IMR-90 (cell line): ENCODE measurements at regions not wholly inside any gene's neighbourhood (a gene's known extent, or its start where the extent isn't known, plus 50 kb on each side); places are given as distances from the start of the nearest gene placed in this dataset.

ENCODE experiments used
- ATAC-seq: fragments of 200-7000 bp; cut with Tn5 transposase; 2 replicates; pipeline ENCODE4 v1.9.1; 2020; ENCODE audit warnings: low read depth, mild to moderate bottlenecking, moderate library complexity
- BruUV-seq: library from RNA; stranded (reverse); fragments of 400-500 nt; replicated peaks from 2 replicates; lab custom pipeline; 2021; lab: Mats Ljungman, UMichigan
- CTCF ChIA-PET: fragments of 300-600 bp; formaldehyde crosslinking; extraction: SDS; loops from one replicate; lab custom pipeline; 2021; ENCODE audit warnings: antibody characterized with exemption; lab: Yijun Ruan, JAX
- POLR2A ChIA-PET: fragments of 300-600 bp; sonication (Branson Sonifier 250); formaldehyde crosslinking; loops from one replicate; lab custom pipeline; 2022; ENCODE audit warnings: antibody characterized with exemption; ENCODE audit not compliant: unreplicated experiment; lab: Charles Lee
- DNase-seq: peaks from one replicate; pipeline ENCODE4 v3.0.0; 2013
- H2AFZ ChIP-seq: replicated peaks from 2 replicates; pipeline ENCODE3; 2013; ENCODE audit warnings: low read length, mild to moderate bottlenecking; ENCODE audit not compliant: poor library complexity
- H2AK5ac ChIP-seq: 2 replicates; pipeline ENCODE4 v1.6.1; 2013; ENCODE audit warnings: low read depth, low read length, inconsistent platforms
- H2AK9ac ChIP-seq: replicated peaks from 2 replicates; pipeline ENCODE3; 2013; ENCODE audit warnings: mild to moderate bottlenecking, low read depth, low read length, moderate library complexity; ENCODE audit not compliant: poor library complexity
- H2BK120ac ChIP-seq: 2 replicates; pipeline ENCODE4 v1.6.1; 2013; ENCODE audit warnings: low read depth, low read length, inconsistent platforms
- H2BK15ac ChIP-seq: 3 replicates; pipeline ENCODE4 v1.6.1; 2013; ENCODE audit warnings: low read depth, low read length, inconsistent platforms
- H2BK20ac ChIP-seq: 2 replicates; pipeline ENCODE4 v1.6.1; 2013; ENCODE audit warnings: low read depth, mild to moderate bottlenecking, inconsistent platforms, low read length, moderate library complexity
- H2BK5ac ChIP-seq: 2 replicates; pipeline ENCODE4 v1.6.1; 2013; ENCODE audit warnings: mild to moderate bottlenecking, low read depth, low read length, inconsistent platforms; ENCODE audit not compliant: poor library complexity, severe bottlenecking
- H3K14ac ChIP-seq: replicated peaks from 2 replicates; pipeline ENCODE4 v1.6.1; 2013; ENCODE audit warnings: low read depth, low read length, inconsistent platforms
- H3K18ac ChIP-seq: 2 replicates; pipeline ENCODE4 v1.6.1; 2013; ENCODE audit warnings: low read depth, low read length, control low read depth
- H3K23ac ChIP-seq: 2 replicates; pipeline ENCODE4 v1.6.1; 2013; ENCODE audit warnings: low read depth, low read length, inconsistent platforms
- H3K27ac ChIP-seq: 2 replicates; pipeline ENCODE4 v1.5.1; 2013; ENCODE audit warnings: mild to moderate bottlenecking, control low read depth, low read length; ENCODE audit not compliant: insufficient read depth
- H3K27me3 ChIP-seq: 2 replicates; pipeline ENCODE4 v1.6.1; 2013; ENCODE audit warnings: low read length; ENCODE audit not compliant: control insufficient read depth, insufficient read depth
- H3K36me3 ChIP-seq: 2 replicates; pipeline ENCODE4 v1.6.1; 2013; ENCODE audit warnings: low read length, mixed read lengths; ENCODE audit not compliant: control insufficient read depth, insufficient read depth
- H3K4ac ChIP-seq: 2 replicates; pipeline ENCODE4 v1.6.1; 2013; ENCODE audit warnings: low read depth, low read length, inconsistent platforms
- H3K4me1 ChIP-seq: 2 replicates; pipeline ENCODE4 v1.6.1; 2013; ENCODE audit warnings: low read length, mixed read lengths; ENCODE audit not compliant: control insufficient read depth, insufficient read depth
- H3K4me2 ChIP-seq: 2 replicates; pipeline ENCODE4 v1.6.1; 2013; ENCODE audit warnings: low read depth, mild to moderate bottlenecking, control low read depth, low read length, moderate library complexity
- H3K4me3 ChIP-seq: 2 replicates; pipeline ENCODE4 v1.5.1; 2013; ENCODE audit warnings: low read depth, mild to moderate bottlenecking, control low read depth, low read length, moderate library complexity; ENCODE audit not compliant: insufficient read depth
- H3K56ac ChIP-seq: 2 replicates; pipeline ENCODE4 v1.6.1; 2013; ENCODE audit warnings: low read length, inconsistent platforms; ENCODE audit not compliant: insufficient read depth; ENCODE audit errors: extremely low read depth
- H3K79me1 ChIP-seq, 2 experiments: 2 replicates each; pipeline ENCODE4 v1.6.1; 2013; ENCODE audit warnings: low read length in 2 of 2, inconsistent platforms in 1 of 2, low read depth in 1 of 2
- H3K9ac ChIP-seq: 2 replicates; pipeline ENCODE4 v1.6.1; 2013; ENCODE audit warnings: low read depth, low read length, control low read depth
- H3K9me1 ChIP-seq: 2 replicates; pipeline ENCODE4 v1.6.1; 2013; ENCODE audit warnings: low read length, inconsistent platforms; ENCODE audit not compliant: insufficient read depth
- H3K9me3 ChIP-seq: 2 replicates; pipeline ENCODE4 v1.6.1; 2013; ENCODE audit warnings: low read length; ENCODE audit not compliant: control insufficient read depth, insufficient read depth
- H4K20me1 ChIP-seq: 2 replicates; pipeline ENCODE4 v1.6.1; 2013; ENCODE audit warnings: low read length, inconsistent platforms; ENCODE audit not compliant: insufficient read depth
- H4K5ac ChIP-seq: 2 replicates; pipeline ENCODE4 v1.6.1; 2013; ENCODE audit warnings: mild to moderate bottlenecking, low read depth, low read length, control low read depth
- H4K8ac ChIP-seq, 2 experiments: 2 replicates each; pipeline ENCODE4 v1.6.1; 2013; ENCODE audit warnings: low read depth in 2 of 2, low read length in 2 of 2, control low read depth in 1 of 2, inconsistent platforms in 1 of 2
- H4K91ac ChIP-seq: 2 replicates; pipeline ENCODE4 v1.6.1; 2013; ENCODE audit warnings: low read depth, low read length, inconsistent platforms; ENCODE audit not compliant: insufficient read depth
- BHLHE40 ChIP-seq: fragments of 150-350 bp; IDR thresholded peaks from 2 replicates; pipeline ENCODE4 v1.6.1; 2016; ENCODE audit warnings: mild to moderate bottlenecking, low read depth, low read length
- CEBPB ChIP-seq: IDR thresholded peaks from 2 replicates; pipeline ENCODE4 v1.6.1; 2012; ENCODE audit warnings: low read depth, low read length, improper control_type of control experiment
- CHD1 ChIP-seq: IDR thresholded peaks from 2 replicates; pipeline ENCODE4 v1.6.1; 2012; ENCODE audit warnings: low read depth, low read length, improper control_type of control experiment
- CTCF ChIP-seq: conservative IDR thresholded peaks from 2 replicates; pipeline ENCODE4 v1.5.1; 2012; ENCODE audit warnings: mild to moderate bottlenecking, low read depth, low read length, improper control_type of control experiment
- FOS ChIP-seq: fragments of 150-350 bp; IDR thresholded peaks from 2 replicates; pipeline ENCODE4 v1.6.1; 2016; ENCODE audit warnings: low read depth, low read length
- MAFK ChIP-seq: IDR thresholded peaks from 2 replicates; pipeline ENCODE4 v1.6.1; 2012; ENCODE audit warnings: low read depth, low read length, improper control_type of control experiment
- RCOR1 ChIP-seq: IDR thresholded peaks from 2 replicates; pipeline ENCODE4 v1.6.1; 2012; ENCODE audit warnings: mild to moderate bottlenecking, low read length, improper control_type of control experiment; ENCODE audit not compliant: insufficient replicate concordance
- RFX5 ChIP-seq: IDR thresholded peaks from 2 replicates; pipeline ENCODE4 v1.8.0; 2012; ENCODE audit warnings: low read depth, mild to moderate bottlenecking, low read length, moderate library complexity
- SMC3 ChIP-seq: fragments of 150-350 bp; IDR thresholded peaks from 2 replicates; pipeline ENCODE4 v1.6.1; 2016; ENCODE audit warnings: low read depth, mild to moderate bottlenecking, antibody characterized with exemption, low read length, moderate library complexity
- USF2 ChIP-seq: fragments of 150-350 bp; IDR thresholded peaks from 2 replicates; pipeline ENCODE4 v1.6.1; 2017; ENCODE audit warnings: mild to moderate bottlenecking, antibody characterized with exemption, low read length, low read depth
- WGBS, 2 experiments: methylation state at CpG; one replicate each; pipeline versions ENCODE4 v1.1.5 to v1.1.7; 2013; ENCODE audit warnings: missing lambda C conversion rate in 2 of 2; ENCODE audit not compliant: insufficient read length in 1 of 2; ENCODE audit errors: extremely low coverage in 2 of 2; 5-methylcytosine and 5-hydroxymethylcytosine counted together
- dilution Hi-C: fragments of 300-500 bp; cut with HindIII; formaldehyde crosslinking; loops from one replicate; pipeline ENCODE4 v1.14.3; 2018; ENCODE audit warnings: low sequenced_read_pairs; ENCODE audit not compliant: unreplicated experiment
- in situ Hi-C: fragments of 300-500 bp; cut with MboI; formaldehyde crosslinking; loops from 3 replicates; pipeline ENCODE4 v1.14.3; 2019; ENCODE audit warnings: low sequenced_read_pairs, inconsistent platforms, mixed read lengths
- intact Hi-C: fragments of 100-400 bp; cut with micrococcal nuclease; formaldehyde crosslinking; loops from 2 replicates; pipeline ENCODE4 v1.10.0; 2022

- CTCF ChIA-PET, result no interaction called here
- no TSS peak for BruUV-seq
Observed at GRCh38 chr4:160595646-160596045, 1492.8 kb downstream of the RAPGEF2 start.

More at GRCh38 chr4:160595646-160596045, 1492.8 kb downstream of the RAPGEF2 start:
- in situ Hi-C loops, result no loop called here
- Histone ChIP-seq H2AK5ac (no peak overlapping the region), H3K4me3 (no peak overlapping the region), H4K5ac (no peak overlapping the region), H4K91ac (no peak overlapping the region), H3K27ac (no peak overlapping the region), H3K9ac (no peak overlapping the region), H3K4me1 (no peaks in the 10 kb centered on the region), H3K36me3 (no peaks in the 10 kb centered on the region), H3K27me3 (no peaks in the 10 kb centered on the region), H3K9me3 (no peaks in the 10 kb centered on the region), H2BK120ac (no peak overlapping the region), H2BK20ac (no peak overlapping the region), H4K20me1 (no peaks in the 10 kb centered on the region), H3K9me1 (no peaks in the 10 kb centered on the region), H4K8ac (no peak overlapping the region), H2BK15ac (no peak overlapping the region), H3K18ac (no peak overlapping the region), H3K56ac (no peak overlapping the region), H2AFZ (no peak overlapping the region), H3K14ac (no peak overlapping the region), H3K4me2 (no peak overlapping the region), H3K4ac (no peak overlapping the region), H2AK9ac (no peak overlapping the region), H3K23ac (no peak overlapping the region), H3K79me1 (no peaks in the 10 kb centered on the region), H2BK5ac (no peak overlapping the region)
- intact Hi-C loops, result loop anchor here (10.0 kb wide), 1 partner anchor 51 kb away; no protein-coding TSS in a partner anchor
- dilution Hi-C loops, result no loop called here
- DNase-seq (no peak), ATAC-seq (no peak)
- no peak for TF ChIP-seq RCOR1
- no peak for TF ChIP-seq MAFK
- no peak for TF ChIP-seq FOS
- no peak for TF ChIP-seq CEBPB
- TF ChIP-seq BHLHE40, result no peak
- no peak for TF ChIP-seq CHD1
- TF ChIP-seq USF2, result no peak
- TF ChIP-seq SMC3, result no peak
- TF ChIP-seq RFX5, result no peak
- TF ChIP-seq CTCF, result no peak
- POLR2A ChIA-PET, result no interaction called here
- 5% methylated on average over 4 of the region's 5 CpGs; no CpG with 5 or more reads in 1 of the 2 experiments for WGBS, 2 experiments
